GM23338 (cell line): ENCODE measurements at regions not wholly inside any gene's neighbourhood (a gene's known extent, or its start where the extent isn't known, plus 50 kb on each side); places are given as distances from the start of the nearest gene placed in this dataset.

Source experiments
- ATAC-seq: fragments of 200-7000 bp; cut with Tn5 transposase; 3 replicates; pipeline ENCODE4 v1.9.1; 2020
- DNase-seq: peaks from one replicate; pipeline ENCODE4 v3.0.0-alpha.2; 2015; ENCODE audit warnings: low spot score
- H2AFZ ChIP-seq: fragments of 200-600 bp; sonication (generic); 2 replicates; pipeline ENCODE4 v1.8.0; 2016; ENCODE audit warnings: antibody characterized with exemption, mild to moderate bottlenecking, moderate library complexity
- H3F3A ChIP-seq: fragments of 200-600 bp; sonication (generic); replicated peaks from 2 replicates; pipeline ENCODE4 v1.8.0; 2017; ENCODE audit warnings: antibody characterized with exemption, mixed run types, low read depth
- H3K27ac ChIP-seq: fragments of 200-600 bp; sonication (generic); 2 replicates; pipeline ENCODE4 v1.6.1; 2016; ENCODE audit warnings: low read depth
- H3K27me3 ChIP-seq: fragments of 200-600 bp; sonication (generic); 2 replicates; pipeline ENCODE4 v1.8.0; 2016; ENCODE audit warnings: mild to moderate bottlenecking, mixed run types, moderate library complexity; ENCODE audit not compliant: insufficient read depth
- H3K36me3 ChIP-seq: fragments of 200-600 bp; sonication (generic); 2 replicates; pipeline ENCODE4 v1.8.0; 2016; ENCODE audit warnings: mild to moderate bottlenecking; ENCODE audit not compliant: insufficient read depth
- H3K4me1 ChIP-seq: fragments of 200-600 bp; sonication (generic); 2 replicates; pipeline ENCODE4 v1.8.0; 2016; ENCODE audit warnings: mild to moderate bottlenecking, moderate library complexity; ENCODE audit not compliant: insufficient read depth
- H3K4me2 ChIP-seq: fragments of 200-600 bp; sonication (generic); 2 replicates; pipeline ENCODE4 v1.7.1; 2017; ENCODE audit warnings: mixed run types
- H3K4me3 ChIP-seq: fragments of 200-600 bp; sonication (generic); 2 replicates; pipeline ENCODE4 v1.6.1; 2016; ENCODE audit warnings: mixed run types
- H3K79me2 ChIP-seq: fragments of 200-600 bp; sonication (generic); replicated peaks from 2 replicates; pipeline ENCODE4 v1.8.0; 2017; ENCODE audit warnings: mild to moderate bottlenecking; ENCODE audit not compliant: insufficient read depth
- H3K9me2 ChIP-seq: fragments of 200-600 bp; sonication (generic); 2 replicates; pipeline ENCODE4 v1.8.0; 2017; ENCODE audit not compliant: insufficient read depth
- H4K20me1 ChIP-seq: fragments of 200-600 bp; sonication (generic); replicated peaks from 2 replicates; pipeline ENCODE4 v1.8.0; 2017; ENCODE audit warnings: mild to moderate bottlenecking; ENCODE audit not compliant: insufficient read depth
- H3K27ac Mint-ChIP-seq: 2 replicates; pipeline ENCODE4 v1.8.0; 2020; ENCODE audit warnings: inconsistent platforms, mild to moderate bottlenecking, moderate library complexity, mixed read lengths
- H3K27me3 Mint-ChIP-seq: 3 replicates; pipeline ENCODE4 v1.8.0; 2022; ENCODE audit warnings: low read depth, mild to moderate bottlenecking, moderate library complexity, mixed read lengths, inconsistent platforms; ENCODE audit not compliant: insufficient read depth, poor library complexity
- H3K36me3 Mint-ChIP-seq: 3 replicates; pipeline ENCODE4 v1.8.0; 2021; ENCODE audit warnings: low read depth, mild to moderate bottlenecking, inconsistent platforms, moderate library complexity, mixed read lengths
- H3K4me1 Mint-ChIP-seq: 3 replicates; pipeline ENCODE4 v1.8.0; 2020; ENCODE audit warnings: mild to moderate bottlenecking, inconsistent platforms, mixed read lengths
- H3K4me3 Mint-ChIP-seq: 3 replicates; pipeline ENCODE4 v1.8.0; 2021; ENCODE audit warnings: moderate library complexity, mild to moderate bottlenecking, inconsistent platforms, mixed read lengths
- H3K9me3 Mint-ChIP-seq: 3 replicates; pipeline ENCODE4 v1.8.0; 2020; ENCODE audit warnings: moderate library complexity, mild to moderate bottlenecking, inconsistent platforms, mixed read lengths
- CTCF ChIP-seq, 2 experiments: fragments of 200-600 bp in 1 of 2; sonication (generic) in 1 of 2; conservative IDR thresholded peaks; 2 replicates each; pipeline versions ENCODE4 v1.5.1 to v1.6.1; 2016 to 2017; ENCODE audit warnings: antibody characterized with exemption in 2 of 2, low read depth in 2 of 2, mild to moderate bottlenecking in 2 of 2, moderate library complexity in 1 of 2
- ETS1 ChIP-seq: IDR thresholded peaks from 2 replicates; pipeline ENCODE4 v1.6.1; 2016; ENCODE audit warnings: antibody characterized with exemption
- EZH2 ChIP-seq: fragments of 200-600 bp; sonication (generic); IDR thresholded peaks from one replicate; pipeline ENCODE4 v1.8.0; 2017; ENCODE audit warnings: antibody characterized with exemption, mild to moderate bottlenecking, low read depth; ENCODE audit not compliant: unreplicated experiment
- EZH2phosphoT487 ChIP-seq: fragments of 200-600 bp; sonication (generic); IDR thresholded peaks from one replicate; pipeline ENCODE4 v1.8.1; 2018; ENCODE audit warnings: antibody characterized with exemption; ENCODE audit not compliant: unreplicated experiment
- NANOG ChIP-seq: IDR thresholded peaks from 2 replicates; pipeline ENCODE4 v1.6.1; 2016; ENCODE audit warnings: antibody characterized with exemption, borderline replicate concordance
- REST ChIP-seq: IDR thresholded peaks from one replicate; pipeline ENCODE4 v1.6.1; 2018; ENCODE audit warnings: antibody characterized with exemption; ENCODE audit not compliant: unreplicated experiment
- STAT1 ChIP-seq: IDR thresholded peaks from one replicate; pipeline ENCODE4 v1.6.1; 2016; ENCODE audit warnings: antibody characterized with exemption; ENCODE audit not compliant: unreplicated experiment
- ZNF114 ChIP-seq: fragments of 250-450 bp; sonication (Bioruptor Pico); IDR thresholded peaks from 2 replicates; pipeline ENCODE4 v1.5.0; 2020; ENCODE audit warnings: mild to moderate bottlenecking, moderate library complexity
- ZNF331 ChIP-seq: fragments of 250-450 bp; sonication (Bioruptor Pico); IDR thresholded peaks from 2 replicates; pipeline ENCODE4 v1.5.0; 2020; ENCODE audit warnings: low read depth, mild to moderate bottlenecking, moderate library complexity
- ZNF462 ChIP-seq: fragments of 250-450 bp; sonication (Bioruptor Pico); IDR thresholded peaks from 2 replicates; pipeline ENCODE4 v1.5.0; 2020; ENCODE audit warnings: mild to moderate bottlenecking, moderate library complexity

- TF ChIP-seq ZNF462 (CRISPR knock-in tag) = no peak
These were observed 485.3 kb downstream of the PSAT1 start (continued) for GRCh38 chr9:78782234-78782633.

GRCh38 chr9:78782858-78783257 lies 485.9 kb downstream of the PSAT1 start:
- Histone ChIP-seq H2AFZ (no peak overlapping the region), H3K9me2 (no peaks in the 10 kb centered on the region), H3K27ac (no peak overlapping the region), H4K20me1 (no peaks in the 10 kb centered on the region), H3K4me2 (no peak overlapping the region), H3K79me2 (no peaks in the 10 kb centered on the region), H3K27me3 (no peaks in the 10 kb centered on the region), H3K36me3 (no peaks in the 10 kb centered on the region), H3K4me3 (no peak overlapping the region), H3K4me1 (peaks cover 15% of the 10 kb centered on the region), H3F3A (no peaks in the 10 kb centered on the region)
- DNase-seq (no peak), ATAC-seq (no peak)
- Mint-ChIP-seq H3K27ac (no peak overlapping the region), H3K4me1 (peaks cover 21% of the 10 kb centered on the region), H3K36me3 (no peaks in the 10 kb centered on the region), H3K4me3 (no peak overlapping the region), H3K9me3 (no peaks in the 10 kb centered on the region), H3K27me3 (peaks cover 2% of the 10 kb centered on the region)
- TF ChIP-seq EZH2phosphoT487 (no peak), STAT1 (no peak), ZNF114 (CRISPR knock-in tag) (no peak), CTCF (conservative IDR thresholded peaks at IDR 0.05; ENCODE audit: low read depth in 2 of 2) (no peak), EZH2 (no peak), ZNF331 (CRISPR knock-in tag) (no peak), REST (no peak), NANOG (no peak), ETS1 (no peak)
